Nephron (organoid): ENCODE measurements at regions not wholly inside any gene's neighbourhood (a gene's known extent, or its start where the extent isn't known, plus 50 kb on each side); places are given as distances from the start of the nearest gene placed in this dataset.
A peak's percentile ranks its signal among the peaks of the same experiment; 100 is the strongest.

Experiments
- H3K27ac Mint-ChIP-seq, 3 experiments: 2 replicates each; pipeline ENCODE4 v1.8.0; 2020; ENCODE audit warnings: mixed read lengths in 3 of 3, mild to moderate bottlenecking in 2 of 3, moderate library complexity in 1 of 3
- H3K27me3 Mint-ChIP-seq: 2 replicates; pipeline ENCODE4 v1.8.0; 2021; ENCODE audit warnings: low read depth, mild to moderate bottlenecking, moderate library complexity, mixed read lengths
- H3K36me3 Mint-ChIP-seq: 2 replicates; pipeline ENCODE4 v1.8.0; 2020; ENCODE audit warnings: low read depth, mixed read lengths
- H3K4me1 Mint-ChIP-seq: 2 replicates; pipeline ENCODE4 v1.8.0; 2020; ENCODE audit warnings: mixed read lengths
- H3K4me3 Mint-ChIP-seq, 3 experiments: 2 replicates each; pipeline ENCODE4 v1.8.0; 2020; ENCODE audit warnings: mild to moderate bottlenecking in 3 of 3, mixed read lengths in 3 of 3, moderate library complexity in 2 of 3
- H3K9me3 Mint-ChIP-seq: 2 replicates; pipeline ENCODE4 v1.8.0; 2020; ENCODE audit warnings: mixed read lengths
- CTCF ChIP-seq, 3 experiments: fragments of 200-600 bp; sonication (generic); IDR thresholded peaks; one replicate each; pipeline ENCODE4 v1.5.0; 2021; ENCODE audit warnings: antibody characterized with exemption in 3 of 3; ENCODE audit not compliant: unreplicated experiment in 3 of 3

- H3K27me3 Mint-ChIP-seq = no peaks in the 10 kb centered on the region
- no peak for TF ChIP-seq CTCF (IDR thresholded peaks at IDR 0.05; ENCODE audit: unreplicated experiment in 3 of 3)
- no peaks in the 10 kb centered on the region for H3K36me3 Mint-ChIP-seq
- H3K4me3 Mint-ChIP-seq = no peak overlapping the region
- peak overlapping the region; percentile 44 to 86 (median 70) for H3K27ac Mint-ChIP-seq
- H3K4me1 Mint-ChIP-seq = no peaks in the 10 kb centered on the region
- no peaks in the 10 kb centered on the region for H3K9me3 Mint-ChIP-seq
Measured at GRCh38 chr4:148730766-148731165, 288.6 kb upstream of the NR3C2 start.

GRCh38 chr4:148730082-148730640, 287.9 kb upstream of the NR3C2 start:
- Mint-ChIP-seq H3K4me1 (no peaks in the 10 kb centered on the region), H3K9me3 (no peaks in the 10 kb centered on the region), H3K36me3 (no peaks in the 10 kb centered on the region), H3K4me3 (no peak overlapping the region), H3K27me3 (no peaks in the 10 kb centered on the region), H3K27ac (peak overlapping the region in 2 of 3 experiments; percentile 70 to 86)
- TF ChIP-seq CTCF (IDR thresholded peaks at IDR 0.05; ENCODE audit: unreplicated experiment in 3 of 3) = no peak

- H3K27me3 Mint-ChIP-seq = peaks cover 4% of the 10 kb centered on the region
- H3K4me3 Mint-ChIP-seq = no peak overlapping the region
- peaks cover 3% of the 10 kb centered on the region for H3K9me3 Mint-ChIP-seq
- no peaks in the 10 kb centered on the region for H3K4me1 Mint-ChIP-seq
- TF ChIP-seq CTCF (IDR thresholded peaks at IDR 0.05; ENCODE audit: unreplicated experiment in 3 of 3) = no peak
- H3K36me3 Mint-ChIP-seq = no peaks in the 10 kb centered on the region
- no peak overlapping the region for H3K27ac Mint-ChIP-seq
Measured at GRCh38 chr4:148717988-148718387, 275.8 kb upstream of the NR3C2 start.

GRCh38 chr4:148716431-148717052, 274.3 kb upstream of the NR3C2 start:
- no peak for TF ChIP-seq CTCF (IDR thresholded peaks at IDR 0.05; ENCODE audit: unreplicated experiment in 3 of 3)
- Mint-ChIP-seq H3K9me3 (peaks cover 3% of the 10 kb centered on the region), H3K27ac (no peak overlapping the region), H3K36me3 (no peaks in the 10 kb centered on the region), H3K27me3 (peaks cover 4% of the 10 kb centered on the region), H3K4me3 (no peak overlapping the region), H3K4me1 (no peaks in the 10 kb centered on the region)

GRCh38 chr4:148704291-148704690, 262.1 kb upstream of the NR3C2 start:
- Mint-ChIP-seq H3K27ac (no peak overlapping the region), H3K9me3 (peaks cover 13% of the 10 kb centered on the region), H3K36me3 (no peaks in the 10 kb centered on the region), H3K27me3 (no peaks in the 10 kb centered on the region), H3K4me3 (no peak overlapping the region), H3K4me1 (no peaks in the 10 kb centered on the region)
- no peak for TF ChIP-seq CTCF (IDR thresholded peaks at IDR 0.05; ENCODE audit: unreplicated experiment in 3 of 3)

GRCh38 chr4:148694702-148695101, 252.5 kb upstream of the NR3C2 start:
- TF ChIP-seq CTCF (IDR thresholded peaks at IDR 0.05; ENCODE audit: unreplicated experiment in 3 of 3) = no peak
- Mint-ChIP-seq H3K36me3 (no peaks in the 10 kb centered on the region), H3K27me3 (no peaks in the 10 kb centered on the region), H3K4me3 (no peak overlapping the region), H3K9me3 (no peaks in the 10 kb centered on the region), H3K4me1 (no peaks in the 10 kb centered on the region), H3K27ac (no peak overlapping the region)
